HS-5 (cell line): ENCODE measurements at regions not wholly inside any gene's neighbourhood (a gene's known extent, or its start where the extent isn't known, plus 50 kb on each side); places are given as distances from the start of the nearest gene placed in this dataset.

Experiments used
- DNase-seq: peaks from one replicate; pipeline ENCODE4 v3.0.0-alpha.2; 2012; ENCODE audit warnings: low read depth

- DNase-seq: no peak
Measured at GRCh38 chr7:131897790-131898165, 341.4 kb upstream of the PODXL start.

- no peak for DNase-seq
Measured at GRCh38 chr7:131897016-131897789, 340.8 kb upstream of the PODXL start.

GRCh38 chr7:131896165-131896863 is 339.9 kb upstream of the PODXL start:
- DNase-seq: no peak

- DNase-seq: peak; percentile 5
Measured at GRCh38 chr7:131895541-131896164, 339.2 kb upstream of the PODXL start.

- DNase-seq: no peak
Measured at GRCh38 chr7:131893631-131894340, 337.4 kb upstream of the PODXL start.

GRCh38 chr7:131890176-131890575 is 333.7 kb upstream of the PODXL start:
- no peak for DNase-seq

- no peak for DNase-seq
Measured at GRCh38 chr7:131889572-131890150, 333.2 kb upstream of the PODXL start.

- DNase-seq: no peak
Measured at GRCh38 chr7:131883769-131884168, 327.3 kb upstream of the PODXL start.

GRCh38 chr7:131883196-131883595 is 326.8 kb upstream of the PODXL start:
- no peak for DNase-seq

- no peak for DNase-seq
Measured at GRCh38 chr7:131882321-131882720, 325.9 kb upstream of the PODXL start.

- no peak for DNase-seq
Measured at GRCh38 chr7:131880078-131880477, 323.6 kb upstream of the PODXL start.

GRCh38 chr7:131879424-131879823 is 323.0 kb upstream of the PODXL start:
- DNase-seq: no peak

- DNase-seq: no peak
Measured at GRCh38 chr7:131878777-131879176, 322.3 kb upstream of the PODXL start.

- DNase-seq: no peak
Measured at GRCh38 chr7:131873581-131873980, 317.2 kb upstream of the PODXL start.

- DNase-seq: no peak
Measured at GRCh38 chr7:131869986-131870385, 313.6 kb upstream of the PODXL start.

GRCh38 chr7:131869169-131869844 is 312.9 kb upstream of the PODXL start:
- no peak for DNase-seq

- no peak for DNase-seq
Measured at GRCh38 chr7:131867461-131867860, 311.0 kb upstream of the PODXL start.

- no peak for DNase-seq
Measured at GRCh38 chr7:131865911-131866310, 309.5 kb upstream of the PODXL start.

GRCh38 chr7:131861620-131862346 is 305.4 kb upstream of the PODXL start:
- DNase-seq: no peak

GRCh38 chr7:131859147-131859821 is 302.9 kb upstream of the PODXL start:
- DNase-seq: peak; percentile 4
